Stimulated activated CD4-positive, alpha-beta T cell treated with anti-CD3 and anti-CD28 coated beads, Interleukin-4, amount 100 ng/mL, for 24 hours (primary cell): ENCODE measurements at regions not wholly inside any gene's neighbourhood (a gene's known extent, or its start where the extent isn't known, plus 50 kb on each side); places are given as distances from the start of the nearest gene placed in this dataset.

Experiments
- DNase-seq: peaks from one replicate; pipeline ENCODE4 v3.0.0-alpha.2; 2020

DNA sequence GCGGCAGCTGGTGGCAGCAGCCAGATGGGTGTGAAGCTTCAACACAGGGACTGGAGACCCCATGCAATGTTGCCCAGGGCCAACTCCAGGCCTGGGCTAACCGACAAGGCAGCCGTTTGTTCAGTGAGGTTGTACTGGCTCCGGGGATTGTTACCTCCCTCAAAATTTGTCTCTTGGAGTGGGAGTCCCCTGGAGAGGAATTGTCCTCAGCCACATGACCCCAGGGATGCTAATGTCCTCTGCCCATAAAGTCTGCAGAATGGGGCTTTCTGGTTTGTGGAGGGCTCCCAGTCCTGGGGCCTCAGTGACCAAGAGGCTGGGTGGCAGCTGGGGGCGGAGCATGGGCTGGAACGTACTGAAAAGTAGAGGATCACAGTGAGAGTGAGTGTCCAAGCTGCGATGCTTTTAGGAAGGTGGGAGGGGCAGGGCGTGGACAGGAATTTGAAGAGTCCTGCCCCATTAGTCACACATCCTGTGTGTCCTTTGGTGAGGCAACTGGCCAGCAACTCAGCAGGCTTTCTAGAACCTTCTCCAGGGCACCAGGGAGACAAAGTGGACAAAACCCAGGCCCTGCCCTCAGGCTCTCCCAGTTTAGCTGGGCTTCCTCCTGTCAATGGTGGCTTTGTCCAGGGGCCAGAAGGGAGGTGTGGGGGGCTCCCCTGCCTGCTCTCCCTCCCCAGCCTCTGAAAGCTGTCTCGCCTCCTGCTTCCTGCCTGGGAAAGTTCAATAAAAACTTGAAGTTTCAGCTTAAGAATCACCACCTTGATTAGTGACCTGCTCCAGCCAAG is 114.0 kb downstream of the NSG2 start:
- DNase-seq: no peak

DNA sequence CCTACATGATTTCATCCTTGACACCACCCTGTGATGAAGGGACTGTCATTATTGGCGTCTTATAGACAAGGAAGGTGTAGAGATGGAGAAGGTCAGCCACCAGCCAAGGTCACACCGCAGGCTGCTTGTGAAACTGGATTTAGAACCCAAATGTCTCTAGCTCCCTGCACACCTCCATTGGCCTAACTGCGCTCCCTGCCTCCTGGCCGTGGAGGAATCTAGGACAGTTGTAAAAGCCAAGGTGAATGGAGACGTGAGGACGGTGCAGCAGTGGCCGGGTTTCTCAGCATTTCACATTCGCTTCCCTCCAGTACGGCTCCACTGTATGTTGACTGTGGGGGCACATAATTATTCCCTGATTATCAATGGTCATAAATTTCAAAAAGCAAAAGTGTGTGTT is 119.9 kb downstream of the NSG2 start:
- no peak for DNase-seq

DNA sequence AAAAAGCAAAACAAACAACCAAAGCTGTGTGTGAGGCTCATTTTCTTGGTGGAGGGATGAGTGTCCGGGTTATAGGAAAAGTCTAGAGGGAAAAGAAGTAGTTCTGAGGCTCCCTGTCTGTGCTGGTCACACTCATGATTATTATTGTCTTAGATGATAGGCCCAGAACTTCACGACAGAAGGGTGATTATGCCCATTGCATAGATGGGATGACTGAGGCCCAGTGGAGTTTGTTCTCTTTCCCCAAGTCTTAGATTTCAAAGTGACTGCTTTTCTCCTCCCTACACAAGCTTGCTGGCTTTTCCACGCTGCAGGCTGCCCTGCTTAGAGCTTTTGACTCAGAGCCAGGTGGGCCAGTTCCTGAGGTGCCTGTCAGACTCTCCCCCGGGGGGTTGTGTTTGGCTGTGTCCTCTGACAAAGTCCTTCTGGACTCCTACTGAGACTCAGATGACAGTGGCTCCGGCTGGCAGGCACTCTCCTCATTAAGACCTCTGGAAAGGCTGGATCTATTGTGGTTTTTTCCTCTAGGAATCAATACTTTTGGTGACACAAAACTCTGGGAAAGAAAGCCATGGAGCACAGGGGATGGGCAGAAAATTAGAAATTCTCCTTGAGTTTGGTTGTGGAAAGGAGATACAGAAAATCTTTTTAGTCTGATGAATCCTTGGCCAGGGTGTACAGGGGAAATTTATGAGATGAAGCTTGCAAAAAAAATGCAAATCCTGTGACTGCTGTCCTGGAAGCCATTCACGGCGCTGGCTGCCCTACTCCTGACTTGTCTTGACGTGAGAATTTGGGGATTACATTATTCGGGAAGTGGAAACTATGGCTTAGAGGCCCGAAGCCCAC is 120.9 kb downstream of the NSG2 start:
- DNase-seq: no peak

DNA sequence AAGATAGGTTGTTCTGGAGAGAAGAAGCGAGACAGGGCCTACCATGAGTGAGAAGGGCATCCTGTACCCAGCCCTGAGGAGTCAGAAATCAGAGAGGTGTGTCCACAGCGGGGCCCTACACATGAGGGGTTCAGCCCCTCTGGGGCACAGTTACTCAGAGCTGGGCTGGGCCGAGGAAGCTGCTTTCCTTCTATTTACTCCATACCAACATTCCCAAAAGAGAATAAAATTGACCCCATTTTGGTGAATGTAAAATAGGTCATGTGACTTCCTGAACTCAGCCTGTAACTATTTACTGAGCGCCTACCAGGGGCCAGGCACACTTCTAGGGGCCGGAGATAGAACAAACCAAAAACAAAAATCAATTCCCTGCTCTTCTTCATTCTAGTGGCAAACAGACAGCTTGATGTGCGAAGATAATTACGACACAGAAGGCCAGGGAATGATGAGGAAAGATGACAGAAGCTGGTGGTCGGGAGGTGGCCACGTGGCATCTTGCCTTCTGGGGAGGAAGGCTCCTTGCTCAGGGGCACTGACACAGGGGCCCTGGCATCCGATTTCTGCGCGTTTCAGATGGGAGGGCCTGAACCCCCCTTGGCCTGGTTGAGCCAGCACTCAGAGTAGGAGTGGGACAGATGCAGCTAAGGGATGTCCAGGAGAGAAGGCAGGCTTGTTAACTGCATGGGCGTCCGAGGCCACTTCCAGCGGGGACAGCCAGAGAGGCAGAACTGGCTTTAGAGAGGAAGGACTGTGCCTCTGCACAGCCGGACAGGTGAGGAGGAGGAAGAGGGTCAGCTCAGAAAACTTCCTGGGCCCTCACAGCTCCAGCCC is 121.8 kb downstream of the NSG2 start:
- no peak for DNase-seq

DNA sequence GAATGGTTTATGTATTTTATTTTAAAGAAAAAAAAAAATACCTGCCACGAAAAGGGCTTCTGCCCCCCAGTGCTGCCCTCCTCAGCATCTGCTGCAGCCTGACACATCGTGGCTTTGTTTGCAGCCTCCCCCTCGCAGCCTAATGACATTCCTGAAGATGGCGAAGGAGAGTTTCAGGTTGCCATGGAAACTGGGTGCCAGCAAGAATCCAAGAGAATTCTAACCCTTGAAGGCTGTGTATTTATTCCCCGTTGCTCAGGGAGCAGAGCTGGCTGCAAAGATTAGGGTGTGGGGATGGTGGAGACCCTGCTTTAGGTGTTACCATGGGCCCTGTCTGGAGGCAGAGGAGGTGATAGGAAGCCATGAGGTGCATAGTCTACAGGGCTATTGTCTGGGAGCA is 126.6 kb downstream of the NSG2 start:
- no peak for DNase-seq

DNA sequence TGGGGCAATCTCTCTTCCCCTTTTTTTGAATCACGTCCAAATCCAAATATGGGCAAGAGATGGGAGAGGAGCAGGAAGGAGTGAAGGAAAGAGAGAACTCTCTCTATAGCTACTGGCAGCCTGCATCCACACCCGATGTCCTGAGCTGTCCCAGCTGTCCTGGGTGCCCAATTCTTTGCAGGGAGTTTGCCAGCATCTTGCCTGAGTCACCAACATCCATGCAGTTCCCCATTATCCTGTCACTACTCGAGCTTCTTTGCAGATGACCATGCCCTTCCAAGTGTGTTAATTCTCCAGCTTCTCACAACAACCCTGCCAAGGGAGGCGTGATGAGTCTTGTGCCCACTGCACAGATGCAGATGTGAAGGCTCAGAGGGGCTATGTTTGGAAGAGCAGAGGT is 127.1 kb downstream of the NSG2 start:
- DNase-seq: no peak

DNA sequence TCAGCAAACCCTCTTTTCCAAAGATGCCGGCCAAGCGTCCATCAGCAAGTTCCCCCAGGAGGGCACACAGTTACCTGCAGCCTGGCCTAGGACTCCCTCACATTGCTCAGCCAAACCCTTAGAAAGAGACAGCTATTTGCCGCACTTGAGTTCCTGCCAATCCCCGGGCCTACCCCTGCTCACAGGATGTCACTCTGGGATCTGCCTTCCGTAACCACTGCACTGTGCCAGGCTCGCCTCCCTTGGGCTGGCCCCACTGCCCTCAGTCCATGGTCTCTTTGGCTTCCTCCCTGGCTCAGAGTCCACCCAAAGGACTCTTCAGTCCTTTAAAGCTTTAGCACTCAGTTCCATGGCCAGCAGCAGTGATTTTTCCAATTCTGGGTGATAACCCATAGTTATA is 128.3 kb downstream of the NSG2 start:
- no peak for DNase-seq

DNA sequence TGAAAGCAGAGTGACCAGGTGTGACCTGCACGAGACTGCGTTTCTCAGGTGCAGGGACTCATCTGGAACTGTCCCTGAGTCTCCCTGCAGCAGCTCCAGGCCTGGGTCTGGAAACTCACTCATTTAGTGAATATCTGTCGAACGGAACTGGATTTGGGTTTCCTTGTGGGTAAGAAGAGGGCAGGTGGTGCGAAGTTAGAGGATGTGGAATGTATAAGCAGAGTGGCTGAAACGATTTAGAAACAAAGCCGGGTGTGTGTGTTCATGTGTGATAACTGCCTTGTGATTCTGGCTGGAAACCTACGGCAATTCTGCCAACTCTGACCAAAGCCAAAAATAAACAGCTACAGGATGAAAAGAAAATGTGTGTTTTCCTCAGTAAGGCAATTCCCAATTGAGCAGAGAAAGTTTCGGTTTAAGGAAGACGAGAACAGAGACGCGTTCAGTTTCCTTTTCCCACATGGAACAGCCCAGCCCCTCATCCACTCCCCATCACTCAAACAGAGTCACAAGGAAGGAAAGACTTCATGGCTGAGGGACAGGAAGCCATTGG is 130.3 kb downstream of the NSG2 start:
- no peak for DNase-seq

DNA sequence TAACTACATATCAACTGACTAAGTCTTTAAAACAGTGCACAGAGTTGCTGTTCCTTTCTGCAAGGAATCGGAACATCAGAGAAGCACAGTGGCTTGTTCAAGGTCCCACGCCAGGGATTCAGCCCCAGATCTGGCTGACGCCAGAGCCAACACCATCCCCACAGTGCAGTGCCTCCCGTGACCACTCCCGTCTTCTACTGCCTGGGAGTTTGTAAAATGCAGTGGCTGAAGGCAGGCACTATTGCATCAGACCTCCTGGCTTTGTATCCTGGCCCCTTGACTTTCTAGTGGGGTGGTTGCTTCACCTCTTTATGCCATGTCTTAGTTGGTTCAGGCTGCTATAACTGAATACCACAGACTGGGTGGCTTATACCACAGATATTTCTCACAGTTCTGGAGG is 131.0 kb downstream of the NSG2 start:
- no peak for DNase-seq

DNA sequence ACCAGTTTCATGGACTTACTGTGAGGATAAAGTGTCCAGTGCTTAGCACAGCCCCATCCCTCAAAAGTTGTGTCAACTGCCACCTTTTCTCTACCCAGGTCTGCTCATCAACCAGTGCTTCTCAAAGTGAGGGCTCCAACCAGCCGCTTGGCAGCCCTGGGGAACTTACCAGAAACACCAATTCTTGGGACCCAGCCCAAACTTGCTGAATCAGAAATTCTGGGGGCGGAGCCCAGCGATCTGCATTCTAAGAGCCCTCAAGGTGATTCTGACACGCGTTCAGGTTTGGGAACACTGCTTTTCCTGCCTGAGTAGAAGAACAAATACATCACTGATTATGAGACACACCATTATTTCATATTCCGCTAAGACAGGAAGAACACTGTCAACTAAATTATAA is 132.0 kb downstream of the NSG2 start:
- DNase-seq: no peak

DNA sequence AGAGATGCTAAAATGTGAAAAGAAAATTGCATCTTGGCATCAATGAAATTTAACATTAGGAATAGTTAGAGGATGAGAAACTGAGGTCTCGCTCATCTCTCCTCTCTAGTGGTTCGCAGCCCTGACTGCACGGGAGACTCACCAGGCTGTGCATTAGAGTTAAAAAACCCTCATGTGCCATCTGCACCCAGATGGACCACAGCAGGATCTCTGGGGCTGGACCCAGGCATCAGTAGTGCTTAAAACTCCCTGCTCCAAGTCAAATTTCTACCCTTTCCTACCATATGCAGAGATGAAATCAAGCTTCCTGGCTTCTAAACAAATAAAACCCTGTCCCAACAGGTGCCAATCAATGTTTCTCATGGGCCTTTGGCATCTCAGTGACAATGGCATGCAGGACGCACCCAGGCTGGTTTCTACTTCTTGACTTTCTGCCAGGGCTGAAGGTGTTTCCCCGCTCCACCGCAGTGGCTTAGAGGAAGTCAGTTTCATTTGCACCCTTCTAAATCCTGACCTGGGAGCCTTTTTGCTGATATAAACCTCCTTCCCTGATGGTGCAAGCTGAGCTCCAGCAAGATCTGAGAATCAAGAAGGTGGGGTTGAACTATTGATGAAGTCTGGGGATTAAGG is 132.6 kb downstream of the NSG2 start:
- no peak for DNase-seq

DNA sequence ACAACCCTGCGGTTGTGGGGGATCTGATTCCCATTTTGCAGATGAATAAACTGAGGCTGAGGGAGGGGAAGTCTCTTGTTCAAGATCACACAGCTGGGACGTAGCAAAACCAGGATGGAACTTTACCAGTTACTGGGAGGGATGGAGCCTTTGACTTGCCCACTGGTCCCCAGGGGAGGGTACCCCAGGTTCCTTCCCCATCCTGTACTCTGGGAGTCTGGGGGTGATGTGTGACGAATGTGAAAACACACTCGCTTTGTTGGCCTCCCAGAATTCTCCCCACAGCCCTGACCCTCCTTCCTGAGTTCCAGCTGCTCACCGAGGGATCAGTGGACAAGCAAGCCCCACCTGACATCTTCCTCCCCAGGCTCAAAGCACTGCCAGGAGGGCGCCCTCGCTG is 135.1 kb downstream of the NSG2 start:
- no peak for DNase-seq

DNA sequence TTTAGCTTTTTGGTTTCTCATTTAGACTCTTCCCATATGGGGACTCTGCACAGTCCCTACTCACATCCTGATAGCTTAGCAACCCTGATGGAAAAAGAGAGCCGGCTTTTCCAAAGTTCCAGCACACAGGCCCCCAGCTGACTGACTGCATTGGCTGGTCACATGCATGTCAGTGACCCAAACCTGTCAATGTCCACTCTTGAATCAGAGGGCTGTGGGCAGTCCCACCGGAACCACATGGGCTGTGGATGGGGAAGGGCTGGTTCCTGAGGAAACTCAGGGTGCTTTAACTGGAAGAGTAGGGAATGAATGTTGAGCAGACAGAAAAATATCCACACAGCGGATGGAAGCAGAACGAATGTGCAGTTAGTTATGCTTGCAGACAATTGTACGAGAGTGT is 136.6 kb downstream of the NSG2 start:
- DNase-seq: no peak

DNA sequence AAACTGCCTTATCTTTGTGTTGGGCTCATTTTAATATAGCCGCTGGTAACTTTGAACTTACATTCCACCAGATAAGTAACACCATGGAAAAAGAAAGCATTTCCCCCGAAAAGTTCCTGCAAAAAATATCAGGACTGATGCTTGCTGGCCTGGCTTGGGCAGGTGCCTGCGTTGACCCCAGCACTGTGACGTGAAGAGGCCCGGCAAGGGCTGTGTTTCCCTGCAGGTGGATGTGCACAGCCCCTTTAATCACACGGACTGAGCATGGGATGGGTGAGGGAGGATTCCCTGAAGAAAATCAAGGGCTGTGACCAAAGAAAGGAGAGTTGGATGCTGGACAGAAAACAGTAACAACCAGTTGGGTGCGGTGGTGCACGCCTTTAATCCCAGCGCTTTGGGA is 138.2 kb downstream of the NSG2 start:
- no peak for DNase-seq

DNA sequence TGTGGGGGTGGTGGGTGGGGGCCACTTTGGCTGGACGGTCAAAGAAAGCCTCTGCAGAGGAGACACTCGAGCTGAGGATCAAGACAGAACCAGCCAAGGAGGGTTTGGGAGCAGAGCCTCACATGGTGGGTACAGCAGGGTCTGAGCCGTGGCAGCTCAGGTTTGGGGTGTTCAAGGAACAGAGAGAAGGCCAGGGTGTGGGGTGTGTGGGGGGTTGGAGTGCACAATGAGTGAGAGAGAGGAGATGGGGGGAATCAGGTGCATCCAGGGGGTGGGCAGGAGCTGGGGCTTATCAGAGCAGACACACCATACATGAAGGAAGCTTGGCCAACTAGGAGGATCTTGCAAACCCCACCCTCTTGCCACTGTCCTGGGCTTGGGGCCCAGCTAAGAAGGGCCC is 140.0 kb downstream of the NSG2 start:
- no peak for DNase-seq

DNA sequence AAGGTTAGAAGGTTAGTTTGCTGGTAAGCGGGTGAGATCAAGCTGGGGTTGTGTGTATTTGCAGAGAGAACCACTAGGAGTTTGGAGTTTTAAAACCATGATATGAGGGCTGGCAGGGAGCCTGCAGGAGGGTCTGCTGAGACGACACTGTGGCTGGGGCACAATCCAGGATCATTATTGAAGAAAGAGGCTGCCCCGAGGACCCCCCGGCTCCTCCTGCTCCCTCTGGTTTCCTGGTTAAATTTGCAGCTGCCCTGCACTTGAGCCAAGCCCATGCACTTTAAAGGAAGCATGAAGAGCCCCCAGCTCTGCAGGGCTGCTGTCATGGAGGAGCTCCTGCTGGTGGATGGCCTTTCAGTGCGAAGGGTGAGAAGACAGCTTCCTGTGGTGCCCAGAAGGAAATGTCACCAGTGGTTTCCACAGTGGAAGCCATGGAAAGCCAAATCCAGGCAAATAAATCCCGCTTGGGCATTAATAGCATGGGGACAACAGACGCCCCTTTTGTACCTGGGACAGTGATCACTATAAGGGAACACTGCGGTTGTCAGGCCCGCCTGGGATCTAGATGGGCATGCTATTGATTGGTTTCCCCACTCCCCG is 140.7 kb downstream of the NSG2 start:
- DNase-seq: no peak

DNA sequence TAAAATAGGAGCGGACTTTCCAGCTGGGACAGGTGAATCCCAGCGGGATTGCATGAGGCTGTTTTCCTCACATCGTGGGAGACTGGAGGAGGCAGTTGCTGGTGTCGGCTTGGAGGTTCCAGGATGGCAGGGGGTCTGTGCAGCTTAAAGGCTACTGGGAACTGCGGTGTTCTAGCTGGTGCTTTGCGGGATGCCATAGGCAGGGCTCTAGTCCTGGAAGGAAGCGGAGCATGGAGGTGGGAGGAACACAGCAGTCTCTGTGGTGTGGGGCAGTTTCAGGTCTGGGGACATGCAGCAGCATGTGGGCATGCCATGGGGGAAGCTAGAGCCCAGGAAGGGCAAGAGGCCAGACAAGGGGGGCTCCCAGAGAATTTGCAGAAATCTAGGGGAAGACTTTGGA is 141.5 kb downstream of the NSG2 start:
- no peak for DNase-seq

DNA sequence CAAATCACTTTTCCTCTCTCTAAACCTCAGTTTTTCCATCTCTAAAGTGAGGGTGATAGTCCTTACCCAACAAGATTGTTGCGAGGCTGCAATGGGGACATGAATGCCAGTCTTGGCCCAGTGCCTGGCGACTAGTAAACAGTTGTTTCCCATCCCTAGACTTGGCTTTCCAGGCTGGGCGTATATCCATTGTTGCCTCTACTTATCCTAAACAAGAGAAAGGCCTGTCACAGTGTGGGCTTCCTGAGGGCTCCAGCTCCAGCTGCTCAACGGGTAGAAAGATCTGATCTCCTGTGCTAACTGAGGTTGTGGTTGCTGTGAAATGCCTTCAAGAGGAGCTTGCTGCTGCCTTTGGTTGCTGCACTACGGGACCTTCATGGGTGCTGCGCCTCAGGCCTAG is 142.0 kb downstream of the NSG2 start:
- no peak for DNase-seq

DNA sequence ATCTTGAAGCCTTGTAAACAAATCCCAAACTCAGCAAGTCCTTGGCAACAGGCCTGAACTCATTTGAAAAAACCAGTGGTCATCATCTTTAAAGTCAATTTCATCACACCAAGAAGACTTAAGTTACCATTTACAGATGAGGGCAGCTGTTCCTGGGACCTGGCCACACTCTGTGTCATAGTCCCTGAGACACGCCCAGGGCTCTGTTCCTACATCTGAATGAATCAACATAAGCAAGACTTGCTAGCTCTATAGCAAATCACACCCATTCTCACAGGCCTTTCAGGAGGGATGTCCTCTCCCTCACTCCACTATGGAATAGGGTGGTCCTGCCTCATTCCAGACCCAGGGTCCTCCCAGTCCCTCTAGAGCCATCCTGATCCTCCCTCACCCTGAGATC is 142.8 kb downstream of the NSG2 start:
- DNase-seq: no peak

DNA sequence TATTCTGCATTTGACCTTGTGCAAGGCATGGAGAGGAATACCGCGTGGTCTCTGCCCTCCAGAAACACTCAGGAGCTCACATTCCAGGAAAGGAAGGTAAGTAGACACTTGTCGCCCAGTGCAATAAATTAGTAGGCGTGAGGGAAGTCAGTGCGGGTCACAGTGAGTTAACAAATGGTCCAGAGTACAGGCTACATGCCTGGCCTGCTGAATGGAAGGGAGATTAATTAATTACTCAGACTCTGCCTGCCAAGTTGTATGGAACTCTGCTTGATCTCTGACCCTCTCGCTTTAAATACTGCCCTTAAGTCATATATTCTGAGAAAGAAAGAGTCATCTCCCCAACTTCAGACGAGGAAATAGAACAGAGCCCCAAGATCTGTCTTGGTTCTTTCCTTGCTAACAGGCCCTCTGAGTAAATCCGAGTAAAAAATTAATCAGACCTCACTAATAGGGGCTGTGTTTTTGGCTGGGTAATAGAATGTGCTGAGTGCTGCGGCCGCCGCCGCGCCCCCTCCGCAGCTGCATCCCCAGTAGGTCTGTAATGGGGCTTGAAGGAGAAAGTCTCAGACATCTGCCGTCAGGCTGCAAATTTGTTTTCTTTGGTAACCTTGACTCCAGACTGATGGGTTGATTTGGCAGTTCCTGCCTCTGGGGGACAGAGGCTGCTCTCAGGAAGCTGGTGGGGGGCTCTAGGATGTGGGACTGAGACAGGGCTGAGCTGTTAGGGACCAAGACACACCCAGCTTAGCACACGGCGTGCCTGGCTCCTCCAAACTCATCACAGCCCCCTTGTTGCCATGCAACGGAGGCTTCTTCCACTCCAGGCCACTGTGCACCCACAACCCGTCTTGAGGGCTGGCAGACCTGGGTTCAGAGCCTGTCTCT is 144.4 kb downstream of the NSG2 start:
- no peak for DNase-seq

DNA sequence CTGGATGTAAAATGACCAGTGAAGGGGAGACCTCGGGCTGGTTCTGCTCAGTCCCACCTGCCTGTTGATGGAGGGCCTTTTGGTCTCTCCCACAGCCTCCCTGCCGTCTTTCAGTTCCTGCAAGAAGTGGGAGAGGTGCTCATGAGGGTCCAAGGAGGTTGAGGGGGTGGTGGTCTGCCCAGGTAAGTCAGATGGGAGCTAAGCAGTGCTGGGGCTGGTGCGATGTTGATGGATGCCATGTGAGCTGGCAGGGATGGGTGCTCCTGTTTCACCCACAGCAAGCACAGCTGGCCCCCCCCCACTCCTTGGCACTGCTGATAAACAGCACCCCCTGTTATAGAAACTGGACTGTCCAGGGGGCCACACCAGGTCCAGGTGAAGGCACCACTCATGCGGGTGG is 145.6 kb downstream of the NSG2 start:
- no peak for DNase-seq
